CD8-positive, alpha-beta memory T cell (primary cell): ENCODE measurements at regions not wholly inside any gene's neighbourhood (a gene's known extent, or its start where the extent isn't known, plus 50 kb on each side); places are given as distances from the start of the nearest gene placed in this dataset.

Experiments used
- CTCF ChIA-PET: fragments of 350-600 bp; sonication (Branson Sonifier 250); formaldehyde crosslinking; loops from one replicate; lab custom pipeline; 2021; ENCODE audit warnings: antibody characterized with exemption; lab: Charles Lee
- POLR2A ChIA-PET: fragments of 350-600 bp; sonication (Branson Sonifier 250); formaldehyde crosslinking; loops from one replicate; lab custom pipeline; 2021; ENCODE audit warnings: antibody characterized with exemption; lab: Charles Lee
- DNase-seq, 5 donors: peaks; one replicate each; pipeline versions ENCODE4 v3.0.0 to v3.0.0-alpha.2; 2020 to 2022; ENCODE audit warnings: mixed read lengths in 1 of 5
- H3K27ac ChIP-seq: one replicate; pipeline ENCODE4 v1.7.0; 2013; ENCODE audit warnings: low read depth, mild to moderate bottlenecking, low read length, moderate library complexity
- H3K27me3 ChIP-seq: 2 replicates; pipeline ENCODE4 v1.7.0; 2013; ENCODE audit warnings: low read length, mild to moderate bottlenecking; ENCODE audit not compliant: insufficient read depth, poor library complexity, severe bottlenecking
- H3K36me3 ChIP-seq: 2 replicates; pipeline ENCODE4 v1.7.0; 2013; ENCODE audit warnings: mild to moderate bottlenecking, low read length, moderate library complexity; ENCODE audit not compliant: insufficient read depth
- H3K4me1 ChIP-seq: 2 replicates; pipeline ENCODE4 v1.7.0; 2013; ENCODE audit warnings: mild to moderate bottlenecking, low read length, moderate library complexity; ENCODE audit not compliant: insufficient read depth
- H3K4me3 ChIP-seq: 2 replicates; pipeline ENCODE4 v1.7.0; 2013; ENCODE audit warnings: mild to moderate bottlenecking, low read length
- H3K9me3 ChIP-seq: 2 replicates; pipeline ENCODE4 v1.7.0; 2013; ENCODE audit warnings: mild to moderate bottlenecking, low read length
- H3K27ac Mint-ChIP-seq, 8 donors: one replicate each; pipeline ENCODE4 v1.8.0; 2020 to 2021; ENCODE audit warnings: mixed read lengths in 8 of 8, mild to moderate bottlenecking in 6 of 8, inconsistent platforms in 3 of 8, moderate library complexity in 3 of 8
- H3K27me3 Mint-ChIP-seq, 2 donors: one replicate each; pipeline ENCODE4 v1.8.0; 2020 to 2021; ENCODE audit warnings: mixed read lengths in 2 of 2, mild to moderate bottlenecking in 1 of 2, moderate library complexity in 1 of 2
- H3K36me3 Mint-ChIP-seq, 3 donors: one replicate each; pipeline ENCODE4 v1.8.0; 2020 to 2021; ENCODE audit warnings: mixed read lengths in 3 of 3, inconsistent platforms in 1 of 3, mild to moderate bottlenecking in 1 of 3
- H3K4me1 Mint-ChIP-seq, 3 donors: one replicate each; pipeline ENCODE4 v1.8.0; 2020 to 2021; ENCODE audit warnings: mixed read lengths in 3 of 3, inconsistent platforms in 1 of 3, mild to moderate bottlenecking in 1 of 3
- H3K4me3 Mint-ChIP-seq, 7 donors: one replicate each; pipeline ENCODE4 v1.8.0; 2020 to 2021; ENCODE audit warnings: mixed read lengths in 7 of 7, mild to moderate bottlenecking in 6 of 7, moderate library complexity in 4 of 7, inconsistent platforms in 2 of 7
- H3K9me3 Mint-ChIP-seq, 5 donors: one replicate each; pipeline ENCODE4 v1.8.0; 2020 to 2022; ENCODE audit warnings: mixed read lengths in 5 of 5, mild to moderate bottlenecking in 3 of 5, moderate library complexity in 2 of 5, inconsistent platforms in 1 of 5

- Mint-ChIP-seq H3K4me3 (peak overlapping the region in 6 of 7 donors; percentile 0 to 38 (median 18)), H3K36me3 (peaks cover 0 to 17% (median 3%) of the 10 kb centered on the region in 3 donors), H3K9me3 (no peaks in the 10 kb centered on the region), H3K4me1 (peaks cover 24 to 41% (median 28%) of the 10 kb centered on the region in 3 donors), H3K27ac (peak overlapping the region; percentile 72 to 97 (median 86)), H3K27me3 (peaks cover 0 to 1% of the 10 kb centered on the region in 2 donors)
- H3K36me3 ChIP-seq, result no peaks in the 10 kb centered on the region
- CTCF ChIA-PET, result no interaction called here
- peaks cover 10% of the 10 kb centered on the region for H3K4me1 ChIP-seq
- no peaks in the 10 kb centered on the region for H3K27me3 ChIP-seq
- H3K9me3 ChIP-seq, result no peaks in the 10 kb centered on the region
- POLR2A ChIA-PET, result no interaction called here
- DNase-seq, result peak in 1 of 5 donors; percentile 60
- no peak overlapping the region for H3K4me3 ChIP-seq
- H3K27ac ChIP-seq, result peak overlapping the region; percentile 16
These were observed 316.0 kb downstream of the ETS1 start for GRCh38 chr11:128271401-128271800.

DNA sequence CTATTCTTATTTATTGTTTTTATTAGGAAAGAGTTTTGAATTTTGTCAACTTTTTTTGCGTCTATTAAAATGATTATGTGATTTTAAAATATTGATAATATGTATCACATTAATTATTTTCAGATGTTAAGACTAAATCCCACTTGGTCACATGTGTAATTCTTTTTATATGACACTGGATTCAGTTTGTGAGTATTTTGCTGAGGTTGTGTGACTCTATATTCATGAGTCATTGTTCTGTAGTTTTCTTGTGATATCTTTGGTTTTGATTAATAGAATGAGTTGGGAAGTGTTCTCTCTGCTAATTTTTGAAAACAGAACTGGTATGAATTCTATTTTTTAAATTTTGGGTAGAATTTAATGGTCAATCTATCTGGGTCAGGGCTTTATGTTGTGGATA lies 317.9 kb downstream of the ETS1 start:
- Mint-ChIP-seq H3K4me1 (peaks cover 24 to 36% (median 28%) of the 10 kb centered on the region in 3 donors), H3K36me3 (peaks cover 0 to 12% (median 0%) of the 10 kb centered on the region in 3 donors), H3K4me3 (no peak overlapping the region), H3K27me3 (peaks cover 0 to 1% of the 10 kb centered on the region in 2 donors), H3K9me3 (no peaks in the 10 kb centered on the region), H3K27ac (peak overlapping the region in 1 of 8 donors; percentile 46)
- Histone ChIP-seq H3K27me3 (no peaks in the 10 kb centered on the region), H3K9me3 (no peaks in the 10 kb centered on the region), H3K36me3 (no peaks in the 10 kb centered on the region), H3K4me1 (peaks cover 10% of the 10 kb centered on the region), H3K4me3 (no peak overlapping the region), H3K27ac (no peak overlapping the region)
- ChIA-PET POLR2A (no interaction called here), CTCF (no interaction called here)
- DNase-seq, result no peak

- Histone ChIP-seq H3K27ac (no peak overlapping the region), H3K4me1 (peaks cover 9% of the 10 kb centered on the region), H3K36me3 (no peaks in the 10 kb centered on the region), H3K4me3 (no peak overlapping the region), H3K9me3 (no peaks in the 10 kb centered on the region), H3K27me3 (no peaks in the 10 kb centered on the region)
- DNase-seq, result no peak
- Mint-ChIP-seq H3K27me3 (no peaks in the 10 kb centered on the region), H3K36me3 (peaks cover 0 to 9% (median 0%) of the 10 kb centered on the region in 3 donors), H3K4me3 (no peak overlapping the region), H3K27ac (no peak overlapping the region), H3K9me3 (no peaks in the 10 kb centered on the region), H3K4me1 (peaks cover 10 to 16% (median 15%) of the 10 kb centered on the region in 3 donors)
- CTCF ChIA-PET, result interaction anchor here (1.2 kb wide), 1 partner anchor 365 kb away, joined by 3 read pairs; no protein-coding TSS in a partner anchor
- POLR2A ChIA-PET, result no interaction called here
These were observed 320.5 kb downstream of the ETS1 start for GRCh38 chr11:128266893-128267292.

GRCh38 chr11:128262463-128263345 lies 324.7 kb downstream of the ETS1 start:
- CTCF ChIA-PET, result interaction anchor here (1.0 kb wide), 1 partner anchor 370 kb away, joined by 3 read pairs; no protein-coding TSS in a partner anchor

GRCh38 chr11:128261011-128261421 lies 326.3 kb downstream of the ETS1 start:
- peaks cover 0 to 10% (median 1%) of the 10 kb centered on the region in 3 donors for H3K4me1 Mint-ChIP-seq
- Histone ChIP-seq H3K4me3 (no peak overlapping the region), H3K27me3 (no peaks in the 10 kb centered on the region), H3K27ac (no peak overlapping the region), H3K4me1 (no peaks in the 10 kb centered on the region), H3K9me3 (no peaks in the 10 kb centered on the region), H3K36me3 (no peaks in the 10 kb centered on the region)
- ChIA-PET CTCF (interaction anchor here (0.8 to 1.1 kb wide), 2 partner anchors 14 to 371 kb away, joined by 3 read pairs; no protein-coding TSS in a partner anchor), POLR2A (no interaction called here)
- H3K27me3 Mint-ChIP-seq, result no peaks in the 10 kb centered on the region
- H3K27ac Mint-ChIP-seq, result no peak overlapping the region
- no peak for DNase-seq
- no peaks in the 10 kb centered on the region for H3K36me3 Mint-ChIP-seq
- no peaks in the 10 kb centered on the region for H3K9me3 Mint-ChIP-seq
- no peak overlapping the region for H3K4me3 Mint-ChIP-seq

More at GRCh38 chr11:128262463-128263345, 324.7 kb downstream of the ETS1 start:
- Histone ChIP-seq H3K9me3 (no peaks in the 10 kb centered on the region), H3K27me3 (no peaks in the 10 kb centered on the region), H3K27ac (no peak overlapping the region), H3K4me1 (no peaks in the 10 kb centered on the region), H3K36me3 (no peaks in the 10 kb centered on the region), H3K4me3 (no peak overlapping the region)
- no peaks in the 10 kb centered on the region for H3K27me3 Mint-ChIP-seq
- no peak overlapping the region for H3K4me3 Mint-ChIP-seq
- H3K9me3 Mint-ChIP-seq, result no peaks in the 10 kb centered on the region
- POLR2A ChIA-PET, result no interaction called here
- peaks cover 0 to 5% (median 1%) of the 10 kb centered on the region in 3 donors for H3K4me1 Mint-ChIP-seq
- no peak for DNase-seq
- H3K27ac Mint-ChIP-seq, result peak overlapping the region in 1 of 8 donors; percentile 22
- no peaks in the 10 kb centered on the region for H3K36me3 Mint-ChIP-seq

DNA sequence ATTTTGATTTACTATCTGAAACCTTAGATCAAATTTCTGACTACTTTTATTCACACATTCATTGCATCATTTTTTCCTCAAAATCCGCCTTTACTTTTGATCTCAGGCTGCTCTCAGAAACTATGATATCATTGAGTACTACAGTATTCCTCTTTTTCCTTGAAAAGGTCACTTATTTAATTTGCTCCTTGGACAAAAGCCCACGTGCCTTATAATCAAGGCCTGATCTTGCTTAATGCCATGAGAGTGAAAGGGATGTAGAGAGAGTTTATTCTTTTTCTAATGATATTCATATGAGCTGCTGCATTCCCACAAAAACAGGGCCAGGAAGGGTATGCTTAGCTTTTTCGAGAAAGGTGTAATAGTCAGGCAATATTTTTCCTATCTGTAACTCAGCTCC lies 327.0 kb downstream of the ETS1 start:
- Mint-ChIP-seq H3K36me3 (no peaks in the 10 kb centered on the region), H3K4me3 (no peak overlapping the region), H3K4me1 (peaks cover 0 to 10% (median 1%) of the 10 kb centered on the region in 3 donors), H3K9me3 (no peaks in the 10 kb centered on the region), H3K27me3 (no peaks in the 10 kb centered on the region), H3K27ac (no peak overlapping the region)
- H3K9me3 ChIP-seq, result no peaks in the 10 kb centered on the region
- no peaks in the 10 kb centered on the region for H3K27me3 ChIP-seq
- ChIA-PET POLR2A (no interaction called here), CTCF (interaction anchor here (0.8 to 1.1 kb wide), 2 partner anchors 14 to 372 kb away, joined by 3 read pairs; no protein-coding TSS in a partner anchor)
- H3K36me3 ChIP-seq, result no peaks in the 10 kb centered on the region
- no peaks in the 10 kb centered on the region for H3K4me1 ChIP-seq
- no peak overlapping the region for H3K4me3 ChIP-seq
- H3K27ac ChIP-seq, result no peak overlapping the region
- DNase-seq, result no peak

DNA sequence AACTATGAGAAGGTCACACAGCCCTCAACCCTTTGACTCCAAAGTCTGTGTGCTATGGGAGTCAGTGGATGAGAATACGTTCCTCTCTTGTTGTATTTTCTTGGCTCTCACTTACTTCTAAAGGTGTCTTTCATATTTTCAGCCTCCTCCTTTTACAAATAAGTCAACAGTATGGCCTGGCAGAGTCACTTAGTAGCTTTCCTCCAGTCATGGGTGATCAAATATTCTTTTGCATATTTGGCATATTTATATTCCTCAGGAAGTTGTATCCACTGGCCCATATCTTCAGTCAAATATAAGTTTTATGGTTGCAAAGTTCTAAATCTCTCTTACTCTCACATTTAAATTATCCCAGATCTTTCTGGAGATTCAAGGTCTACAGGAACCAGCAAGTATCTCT lies 327.5 kb downstream of the ETS1 start:
- DNase-seq, result no peak
- no peak overlapping the region for H3K27ac Mint-ChIP-seq
- no peaks in the 10 kb centered on the region for H3K27me3 Mint-ChIP-seq
- H3K4me1 Mint-ChIP-seq, result peaks cover 0 to 10% (median 1%) of the 10 kb centered on the region in 3 donors
- H3K9me3 Mint-ChIP-seq, result no peaks in the 10 kb centered on the region
- Histone ChIP-seq H3K27me3 (no peaks in the 10 kb centered on the region), H3K4me3 (no peak overlapping the region), H3K9me3 (no peaks in the 10 kb centered on the region), H3K36me3 (no peaks in the 10 kb centered on the region), H3K4me1 (no peaks in the 10 kb centered on the region), H3K27ac (no peak overlapping the region)
- H3K36me3 Mint-ChIP-seq, result no peaks in the 10 kb centered on the region
- CTCF ChIA-PET, result no interaction called here
- POLR2A ChIA-PET, result no interaction called here
- no peak overlapping the region for H3K4me3 Mint-ChIP-seq

DNA sequence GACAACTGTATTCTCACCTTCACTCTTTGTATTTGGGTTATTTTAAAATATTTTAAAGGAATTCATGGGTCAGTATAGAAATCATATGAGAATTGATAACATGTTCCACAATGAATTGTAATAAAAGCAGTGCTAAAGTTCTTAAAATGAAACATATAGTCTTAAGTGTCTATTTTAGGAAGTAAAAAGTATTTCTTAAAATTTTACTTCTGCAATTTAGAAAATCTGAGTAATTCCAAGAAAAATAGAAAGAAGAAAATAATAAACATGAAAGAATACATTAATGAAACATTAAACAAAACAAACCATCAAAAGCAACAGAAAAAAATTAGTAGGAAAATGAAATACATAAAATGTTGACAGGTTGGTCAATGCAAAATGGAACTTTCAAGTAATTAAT lies 332.4 kb downstream of the ETS1 start:
- DNase-seq, result no peak
- Mint-ChIP-seq H3K27me3 (peaks cover 0 to 2% of the 10 kb centered on the region in 2 donors), H3K36me3 (peaks cover 0 to 7% (median 0%) of the 10 kb centered on the region in 3 donors), H3K9me3 (no peaks in the 10 kb centered on the region), H3K4me3 (no peak overlapping the region), H3K27ac (no peak overlapping the region), H3K4me1 (peaks cover 0 to 5% (median 0%) of the 10 kb centered on the region in 3 donors)
- ChIA-PET CTCF (no interaction called here), POLR2A (no interaction called here)
- no peaks in the 10 kb centered on the region for H3K27me3 ChIP-seq
- no peak overlapping the region for H3K4me3 ChIP-seq
- H3K4me1 ChIP-seq, result no peaks in the 10 kb centered on the region
- H3K36me3 ChIP-seq, result no peaks in the 10 kb centered on the region
- no peak overlapping the region for H3K27ac ChIP-seq
- H3K9me3 ChIP-seq, result no peaks in the 10 kb centered on the region
